Keratinocyte (primary cell): ENCODE measurements at regions not wholly inside any gene's neighbourhood (a gene's known extent, or its start where the extent isn't known, plus 50 kb on each side); places are given as distances from the start of the nearest gene placed in this dataset.

Experiments used
- DNase-seq: peaks from one replicate; pipeline ENCODE4 v3.0.0-alpha.2; 2011; ENCODE audit warnings: low read depth, missing footprints, low spot score
- FAIRE-seq: peaks from 2 replicates; lab custom pipeline; 2011; peaks lifted over from hg19 to GRCh38; lab: Jason Lieb, UNC
- H2AFZ ChIP-seq: 2 replicates; pipeline ENCODE4 v1.6.0; 2012; ENCODE audit warnings: low read length, control low read depth, inconsistent platforms; ENCODE audit not compliant: control insufficient read depth
- H3K27ac ChIP-seq: 2 replicates; pipeline ENCODE4 v1.5.1; 2011; ENCODE audit warnings: low read length; ENCODE audit not compliant: control insufficient read depth, insufficient read depth
- H3K27me3 ChIP-seq: 3 replicates; pipeline ENCODE4 v1.6.0; 2011; ENCODE audit warnings: low read length; ENCODE audit not compliant: control insufficient read depth, insufficient read depth; ENCODE audit errors: extremely low read depth
- H3K36me3 ChIP-seq, 2 experiments: 2 replicates in 1 of 2; 3 replicates in 1 of 2; pipeline ENCODE4 v1.5.1; 2011; ENCODE audit warnings: low read length in 2 of 2, mild to moderate bottlenecking in 1 of 2; ENCODE audit not compliant: control insufficient read depth in 2 of 2, insufficient read depth in 2 of 2; ENCODE audit errors: extremely low read depth in 1 of 2
- H3K4me1 ChIP-seq: 3 replicates; pipeline ENCODE4 v1.5.1; 2011; ENCODE audit warnings: low read length; ENCODE audit not compliant: control insufficient read depth, insufficient read depth; ENCODE audit errors: extremely low read depth
- H3K4me2 ChIP-seq: 3 replicates; pipeline ENCODE4 v1.6.0; 2011; ENCODE audit warnings: low read depth, low read length; ENCODE audit not compliant: control insufficient read depth, insufficient read depth; ENCODE audit errors: extremely low read depth
- H3K4me3 ChIP-seq, 3 experiments: fragments of 200-600 bp in 1 of 3; sonication (generic) in 1 of 3; 2 replicates in 2 of 3; 3 replicates in 1 of 3; pipeline ENCODE4 v1.5.1; 2011 to 2016; ENCODE audit warnings: low read length in 3 of 3, mild to moderate bottlenecking in 3 of 3, control low read depth in 2 of 3, inconsistent platforms in 1 of 3, low read depth in 1 of 3, mixed read lengths in 1 of 3, mixed run types in 1 of 3, moderate library complexity in 1 of 3; ENCODE audit not compliant: control insufficient read depth in 2 of 3, insufficient read depth in 2 of 3; ENCODE audit errors: extremely low read depth in 1 of 3
- H3K79me2 ChIP-seq: 2 replicates; pipeline ENCODE4 v1.6.0; 2012; ENCODE audit warnings: low read length; ENCODE audit not compliant: control insufficient read depth, insufficient read depth
- H3K9ac ChIP-seq: 3 replicates; pipeline ENCODE4 v1.6.0; 2011; ENCODE audit warnings: low read length; ENCODE audit not compliant: control insufficient read depth, insufficient read depth; ENCODE audit errors: extremely low read depth
- H3K9me1 ChIP-seq: 3 replicates; pipeline ENCODE4 v1.6.0; 2011; ENCODE audit warnings: low read length; ENCODE audit not compliant: control insufficient read depth, insufficient read depth; ENCODE audit errors: extremely low read depth
- H3K9me3 ChIP-seq: 2 replicates; pipeline ENCODE4 v1.5.1; 2012; ENCODE audit warnings: low read depth, low read length; ENCODE audit not compliant: control insufficient read depth
- H4K20me1 ChIP-seq: 3 replicates; pipeline ENCODE4 v1.6.0; 2011; ENCODE audit warnings: low read length; ENCODE audit not compliant: control insufficient read depth, insufficient read depth; ENCODE audit errors: extremely low read depth
- CTCF ChIP-seq, 3 experiments: IDR thresholded peaks in 1 of 3; conservative IDR thresholded peaks in 1 of 3; optimal IDR thresholded peaks in 1 of 3; 2 replicates in 2 of 3; 3 replicates in 1 of 3; pipeline versions ENCODE3 to v1.5.1; 2011; ENCODE audit warnings: low read length in 3 of 3, mild to moderate bottlenecking in 3 of 3, moderate library complexity in 2 of 3, control low read depth in 1 of 3, inconsistent platforms in 1 of 3; ENCODE audit not compliant: insufficient read depth in 2 of 3; ENCODE audit errors: extremely low read depth in 1 of 3
- EZH2 ChIP-seq: IDR thresholded peaks from one replicate; pipeline ENCODE4 v1.6.1; 2012; ENCODE audit warnings: inconsistent platforms, mild to moderate bottlenecking, low read length, moderate library complexity
- dilution Hi-C: fragments of 300-500 bp; cut with MboI; formaldehyde crosslinking; loops from one replicate; pipeline ENCODE4 v1.7.0; 2020; ENCODE audit warnings: low sequenced_read_pairs; ENCODE audit not compliant: extremely low pct_ligation_motif_present

DNA sequence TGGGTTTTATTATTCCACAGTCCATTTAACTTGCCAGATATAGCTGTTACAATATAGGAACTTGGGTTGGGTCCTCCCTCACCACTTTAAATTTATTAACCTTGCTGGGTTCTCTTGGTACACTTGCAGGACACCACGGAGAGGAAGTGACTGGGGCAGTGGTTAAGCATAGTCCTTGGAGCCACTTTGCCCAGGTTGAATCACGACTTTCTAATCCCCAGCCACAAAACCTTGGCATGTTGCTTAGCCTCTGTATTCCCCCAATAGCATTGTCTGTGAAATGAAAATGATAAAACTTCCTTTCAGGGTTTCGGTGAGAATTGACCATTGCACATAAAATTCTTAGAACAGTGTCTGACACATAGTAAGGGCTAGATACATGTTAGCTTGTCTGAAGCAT lies 221.2 kb downstream of the IRS1 start:
- Histone ChIP-seq H2AFZ (no peak overlapping the region), H3K4me2 (no peak overlapping the region), H3K9me3 (peaks cover 1% of the 10 kb centered on the region), H3K4me1 (peaks cover 9% of the 10 kb centered on the region), H3K27ac (no peak overlapping the region), H3K9ac (no peak overlapping the region), H3K79me2 (no peaks in the 10 kb centered on the region), H4K20me1 (no peaks in the 10 kb centered on the region), H3K36me3 (no peaks in the 10 kb centered on the region), H3K27me3 (no peaks in the 10 kb centered on the region), H3K4me3 (no peak overlapping the region), H3K9me1 (no peaks in the 10 kb centered on the region)
- DNase-seq: no peak
- dilution Hi-C loops: no loop called here
- TF ChIP-seq EZH2: no peak
- TF ChIP-seq CTCF (optimal IDR thresholded peaks at IDR 0.05 in 1 of 3, IDR thresholded peaks at IDR 0.05 in 1 of 3, conservative IDR thresholded peaks at IDR 0.05 in 1 of 3; ENCODE audit: extremely low read depth in 1 of 3, insufficient read depth in 2 of 3, low read length in 3 of 3): no peak
- no peak for FAIRE-seq

GRCh38 chr2:226575928-226576327 lies 223.7 kb downstream of the IRS1 start:
- H3K36me3 ChIP-seq: no peaks in the 10 kb centered on the region
- H3K9ac ChIP-seq: no peak overlapping the region
- H3K27ac ChIP-seq: no peak overlapping the region
- H3K4me1 ChIP-seq: peaks cover 3% of the 10 kb centered on the region
- H3K79me2 ChIP-seq: no peaks in the 10 kb centered on the region
- H2AFZ ChIP-seq: no peak overlapping the region
- peaks cover 1% of the 10 kb centered on the region for H3K9me3 ChIP-seq
- FAIRE-seq: no peak
- H3K4me2 ChIP-seq: no peak overlapping the region
- H4K20me1 ChIP-seq: no peaks in the 10 kb centered on the region
- dilution Hi-C loops: no loop called here
- DNase-seq: no peak
- no peak overlapping the region for H3K4me3 ChIP-seq
- no peaks in the 10 kb centered on the region for H3K27me3 ChIP-seq
- TF ChIP-seq CTCF (optimal IDR thresholded peaks at IDR 0.05 in 1 of 3, IDR thresholded peaks at IDR 0.05 in 1 of 3, conservative IDR thresholded peaks at IDR 0.05 in 1 of 3; ENCODE audit: extremely low read depth in 1 of 3, insufficient read depth in 2 of 3, low read length in 3 of 3) (no peak), EZH2 (no peak)
- H3K9me1 ChIP-seq: no peaks in the 10 kb centered on the region
